Thyroid gland (tissue), 4 donors: ENCODE measurements at regions not wholly inside any gene's neighbourhood (a gene's known extent, or its start where the extent isn't known, plus 50 kb on each side); places are given as distances from the start of the nearest gene placed in this dataset.

Source experiments
- DNase-seq, 2 donors: peaks; one replicate each; pipeline ENCODE4 v3.0.0-alpha.2; 2019
- H3K27ac ChIP-seq, 3 donors: fragments of 200-600 bp; sonication (generic); 1 replicate in 2 of 3; 2 replicates in 1 of 3; pipeline ENCODE4 v1.5.1; 2016 to 2019; ENCODE audit warnings: mild to moderate bottlenecking in 1 of 3, moderate library complexity in 1 of 3
- H3K27me3 ChIP-seq: fragments of 200-600 bp; sonication (generic); one replicate; pipeline ENCODE4 v1.5.1; 2019
- H3K36me3 ChIP-seq, 2 donors: fragments of 200-600 bp; sonication (generic); one replicate each; pipeline ENCODE4 v1.5.1; 2016 to 2019
- H3K4me1 ChIP-seq, 2 donors: fragments of 200-600 bp; sonication (generic); one replicate each; pipeline ENCODE4 v1.5.1; 2017 to 2019
- H3K4me3 ChIP-seq, 3 donors: fragments of 200-600 bp; sonication (generic); replicated peaks in 1 of 3; 1 replicate in 2 of 3; 2 replicates in 1 of 3; pipeline ENCODE4 v1.5.1; 2016; ENCODE audit warnings: mild to moderate bottlenecking in 1 of 3
- H3K9me3 ChIP-seq: fragments of 200-600 bp; sonication (generic); one replicate; pipeline ENCODE4 v1.5.1; 2017
- POLR2A ChIP-seq, 2 donors: fragments of 450-650 bp; IDR thresholded peaks; one replicate each; pipeline ENCODE4 v1.6.1; 2017; ENCODE audit warnings: antibody characterized with exemption in 2 of 2, mild to moderate bottlenecking in 2 of 2, moderate library complexity in 1 of 2
- WGBS, 2 donors: methylation state at CpG; one replicate each; pipeline ENCODE4 v1.1.5; 2017; 5-methylcytosine and 5-hydroxymethylcytosine counted together
- intact Hi-C: fragments of 100-400 bp; cut with DNase I; formaldehyde crosslinking; loops from one replicate; pipeline ENCODE4 v1.15.1; 2023
- TF ChIP-seq, protein P1 (sequence below), 6 experiments: fragments of 200-600 bp in 3 of 6; fragments of 450-650 bp in 3 of 6; sonication (generic) in 3 of 6; IDR thresholded peaks; one replicate each; pipeline ENCODE4 v1.5.1; 2016 to 2019; ENCODE audit warnings: antibody characterized with exemption in 6 of 6, mild to moderate bottlenecking in 2 of 6, inconsistent platforms in 1 of 6, moderate library complexity in 1 of 6

DNA sequence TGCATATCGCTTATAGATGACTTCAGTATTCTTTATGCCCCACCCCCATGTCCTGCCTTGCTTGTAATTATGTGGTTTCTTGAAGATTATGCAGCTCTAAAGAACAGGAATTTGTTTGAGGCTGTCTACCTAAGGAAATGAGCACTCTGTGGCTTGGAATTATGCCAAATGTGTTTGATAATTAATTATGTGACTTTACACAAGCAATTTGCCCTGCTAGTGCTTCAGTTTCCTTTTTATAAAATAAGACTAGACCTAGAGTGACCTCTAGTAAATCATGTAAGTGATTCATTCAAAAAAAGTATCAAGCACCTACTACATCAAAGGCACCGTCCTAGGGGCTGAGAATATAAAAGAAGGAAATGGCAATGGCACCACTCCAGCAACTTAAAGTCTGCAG is 491.5 kb upstream of the KIRREL3 start:
- TF ChIP-seq POLR2A (IDR thresholded peaks at IDR 0.05) = no peak
- TF ChIP-seq, protein P1, sequence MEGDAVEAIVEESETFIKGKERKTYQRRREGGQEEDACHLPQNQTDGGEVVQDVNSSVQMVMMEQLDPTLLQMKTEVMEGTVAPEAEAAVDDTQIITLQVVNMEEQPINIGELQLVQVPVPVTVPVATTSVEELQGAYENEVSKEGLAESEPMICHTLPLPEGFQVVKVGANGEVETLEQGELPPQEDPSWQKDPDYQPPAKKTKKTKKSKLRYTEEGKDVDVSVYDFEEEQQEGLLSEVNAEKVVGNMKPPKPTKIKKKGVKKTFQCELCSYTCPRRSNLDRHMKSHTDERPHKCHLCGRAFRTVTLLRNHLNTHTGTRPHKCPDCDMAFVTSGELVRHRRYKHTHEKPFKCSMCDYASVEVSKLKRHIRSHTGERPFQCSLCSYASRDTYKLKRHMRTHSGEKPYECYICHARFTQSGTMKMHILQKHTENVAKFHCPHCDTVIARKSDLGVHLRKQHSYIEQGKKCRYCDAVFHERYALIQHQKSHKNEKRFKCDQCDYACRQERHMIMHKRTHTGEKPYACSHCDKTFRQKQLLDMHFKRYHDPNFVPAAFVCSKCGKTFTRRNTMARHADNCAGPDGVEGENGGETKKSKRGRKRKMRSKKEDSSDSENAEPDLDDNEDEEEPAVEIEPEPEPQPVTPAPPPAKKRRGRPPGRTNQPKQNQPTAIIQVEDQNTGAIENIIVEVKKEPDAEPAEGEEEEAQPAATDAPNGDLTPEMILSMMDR (IDR thresholded peaks at IDR 0.05) = no peak
- Histone ChIP-seq H3K27ac (no peak overlapping the region), H3K27me3 (no peaks in the 10 kb centered on the region), H3K9me3 (no peaks in the 10 kb centered on the region), H3K4me3 (no peak overlapping the region), H3K4me1 (no peaks in the 10 kb centered on the region), H3K36me3 (no peaks in the 10 kb centered on the region)
- WGBS, 2 donors = 66 to 74% methylated on average over 2 of the region's 2 CpGs
- DNase-seq = no peak
- intact Hi-C loops = no loop called here

DNA sequence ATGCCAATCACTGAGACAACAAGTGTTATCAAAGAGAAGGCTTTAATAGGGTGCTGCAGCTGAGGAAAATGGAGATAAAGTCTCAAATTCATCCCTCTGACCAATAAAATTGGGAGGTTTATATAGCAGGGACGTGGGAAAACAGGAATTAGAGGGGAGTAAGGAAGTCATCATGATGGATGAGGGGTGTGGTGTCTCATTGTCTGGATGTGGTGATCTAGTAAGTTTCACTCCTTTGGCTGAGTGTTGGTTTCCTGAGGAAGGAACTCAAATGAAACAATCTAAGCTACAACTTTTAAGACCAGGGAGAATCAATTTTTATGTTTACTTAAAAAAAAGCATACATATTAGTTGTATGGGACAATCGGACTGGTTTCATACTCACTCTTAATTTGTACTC is 491.0 kb upstream of the KIRREL3 start:
- no peaks in the 10 kb centered on the region for H3K27me3 ChIP-seq
- H3K4me3 ChIP-seq = no peak overlapping the region
- H3K4me1 ChIP-seq = no peaks in the 10 kb centered on the region
- no peak overlapping the region for H3K27ac ChIP-seq
- no peaks in the 10 kb centered on the region for H3K9me3 ChIP-seq
- H3K36me3 ChIP-seq = no peaks in the 10 kb centered on the region
- TF ChIP-seq POLR2A (IDR thresholded peaks at IDR 0.05) = no peak
- TF ChIP-seq, protein P1 (IDR thresholded peaks at IDR 0.05) = no peak
- 50 to 54% methylated on average over 2 of the region's 2 CpGs for WGBS, 2 donors
- intact Hi-C loops = no loop called here
- no peak for DNase-seq

DNA sequence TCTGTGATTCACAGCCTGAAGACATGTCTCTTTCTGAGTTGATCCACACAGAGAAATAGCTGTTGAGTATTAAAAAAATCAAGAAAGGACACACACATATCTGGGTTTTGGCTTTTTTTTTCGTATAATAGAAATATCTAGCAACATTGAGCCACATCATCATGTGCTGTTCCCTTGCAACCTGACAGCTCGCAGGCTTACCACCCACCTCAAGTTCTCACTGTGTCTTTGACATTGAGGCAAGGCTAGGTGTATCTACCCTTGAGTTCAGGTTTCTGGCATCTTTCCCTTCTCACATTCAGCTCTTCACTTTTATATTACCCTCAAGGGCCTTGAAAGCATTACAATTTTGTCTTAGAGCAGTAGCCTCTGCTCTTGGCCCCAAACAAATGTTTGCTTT is 490.3 kb upstream of the KIRREL3 start:
- no peaks in the 10 kb centered on the region for H3K36me3 ChIP-seq
- no peaks in the 10 kb centered on the region for H3K9me3 ChIP-seq
- H3K4me1 ChIP-seq = no peaks in the 10 kb centered on the region
- intact Hi-C loops = no loop called here
- 91 to 96% methylated on average over 2 of the region's 2 CpGs for WGBS, 2 donors
- no peaks in the 10 kb centered on the region for H3K27me3 ChIP-seq
- no peak overlapping the region for H3K27ac ChIP-seq
- TF ChIP-seq, protein P1 (IDR thresholded peaks at IDR 0.05) = no peak
- no peak for TF ChIP-seq POLR2A (IDR thresholded peaks at IDR 0.05)
- DNase-seq = no peak
- no peak overlapping the region for H3K4me3 ChIP-seq

DNA sequence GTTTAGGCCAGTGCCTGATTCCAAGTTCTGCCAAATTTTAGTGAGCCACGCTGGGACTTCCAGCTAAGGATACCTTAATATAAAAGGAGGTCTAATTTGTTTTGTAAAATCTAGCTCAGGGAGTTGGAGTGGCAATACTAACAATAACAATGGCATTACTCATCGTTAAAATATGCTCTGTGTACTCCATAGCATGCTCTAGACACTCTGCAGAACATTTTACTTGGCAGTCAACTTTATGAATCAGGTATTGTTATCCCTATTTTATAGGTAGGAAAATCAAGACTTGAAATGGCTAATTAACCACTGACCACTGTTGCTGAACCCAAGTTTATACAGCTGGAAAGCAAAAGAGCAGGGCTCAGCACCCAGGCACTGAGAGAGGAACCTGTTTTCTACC is 485.0 kb upstream of the KIRREL3 start:
- Histone ChIP-seq H3K9me3 (no peaks in the 10 kb centered on the region), H3K27ac (no peak overlapping the region), H3K4me1 (peaks cover 0 to 6% of the 10 kb centered on the region in 2 donors), H3K27me3 (no peaks in the 10 kb centered on the region), H3K4me3 (no peak overlapping the region), H3K36me3 (no peaks in the 10 kb centered on the region)
- intact Hi-C loops = no loop called here
- TF ChIP-seq, protein P1 (IDR thresholded peaks at IDR 0.05) = no peak
- no peak for TF ChIP-seq POLR2A (IDR thresholded peaks at IDR 0.05)
- peak; percentile 7 to 32 for DNase-seq
- 26 to 28% methylated on average over 2 of the region's 2 CpGs for WGBS, 2 donors

DNA sequence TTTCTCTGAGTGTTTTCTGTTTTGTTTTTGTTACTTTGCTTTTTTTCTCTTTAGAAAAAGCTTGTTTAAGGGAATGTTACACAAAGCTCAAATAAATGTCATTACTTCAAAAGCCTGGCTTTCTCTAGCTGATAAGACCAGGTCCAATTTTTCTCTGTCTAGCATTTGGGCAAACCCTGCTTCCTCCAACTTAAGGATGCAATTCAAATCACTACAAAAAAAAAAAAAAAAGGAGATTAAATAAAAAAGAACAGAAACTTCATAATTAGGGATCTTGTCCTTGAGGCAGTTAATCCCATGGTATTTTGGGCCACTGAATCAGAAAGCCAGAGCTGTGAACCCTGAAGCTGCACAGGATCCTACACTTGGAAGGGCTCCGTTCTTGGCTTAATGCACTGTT is 480.8 kb upstream of the KIRREL3 start:
- Histone ChIP-seq H3K36me3 (no peaks in the 10 kb centered on the region), H3K27ac (no peak overlapping the region), H3K4me3 (no peak overlapping the region), H3K27me3 (no peaks in the 10 kb centered on the region), H3K9me3 (no peaks in the 10 kb centered on the region), H3K4me1 (peaks cover 0 to 6% of the 10 kb centered on the region in 2 donors)
- TF ChIP-seq, protein P1 (IDR thresholded peaks at IDR 0.05) = no peak
- no peak for TF ChIP-seq POLR2A (IDR thresholded peaks at IDR 0.05)
- no peak for DNase-seq
- intact Hi-C loops = no loop called here
- WGBS, 2 donors = 70 to 88% methylated on average over 1 of the region's 1 CpG
